Small intestine (tissue), 7 donors: ENCODE measurements at regions not wholly inside any gene's neighbourhood (a gene's known extent, or its start where the extent isn't known, plus 50 kb on each side); places are given as distances from the start of the nearest gene placed in this dataset.

Source experiments
- DNase-seq, 2 donors: peaks; one replicate each; pipeline versions ENCODE4 v3.0.0 to v3.0.0-alpha.2; 2013
- FAIRE-seq: peaks from 2 replicates; lab custom pipeline; 2012; peaks lifted over from hg19 to GRCh38; lab: Jason Lieb, UNC
- H3K27ac ChIP-seq, 3 donors: one replicate each; pipeline ENCODE4 v1.5.1; 2013; ENCODE audit warnings: low read length in 2 of 3, mild to moderate bottlenecking in 2 of 3, control low read depth in 1 of 3, inconsistent platforms in 1 of 3, low read depth in 1 of 3, moderate library complexity in 1 of 3
- H3K27me3 ChIP-seq, 3 donors: one replicate each; pipeline ENCODE4 v1.6.1; 2013; ENCODE audit warnings: low read length in 3 of 3, inconsistent platforms in 1 of 3; ENCODE audit not compliant: control insufficient read depth in 3 of 3, insufficient read depth in 3 of 3
- H3K36me3 ChIP-seq, 3 donors: one replicate each; pipeline ENCODE4 v1.6.1; 2013; ENCODE audit warnings: low read length in 3 of 3, inconsistent platforms in 1 of 3, low read depth in 1 of 3, mild to moderate bottlenecking in 1 of 3, moderate library complexity in 1 of 3; ENCODE audit not compliant: control insufficient read depth in 3 of 3, insufficient read depth in 2 of 3
- H3K4me1 ChIP-seq, 3 donors: one replicate each; pipeline ENCODE4 v1.6.1; 2013; ENCODE audit warnings: low read length in 2 of 3, inconsistent platforms in 1 of 3, low read depth in 1 of 3, mild to moderate bottlenecking in 1 of 3, moderate library complexity in 1 of 3; ENCODE audit not compliant: control insufficient read depth in 3 of 3, insufficient read depth in 2 of 3
- H3K4me3 ChIP-seq, 3 donors: one replicate each; pipeline ENCODE4 v1.5.1; 2013; ENCODE audit warnings: low read length in 3 of 3, control low read depth in 1 of 3, inconsistent platforms in 1 of 3, low read depth in 1 of 3, mild to moderate bottlenecking in 1 of 3, moderate library complexity in 1 of 3
- H3K9me3 ChIP-seq, 2 donors: one replicate each; pipeline ENCODE4 v1.6.1; 2013; ENCODE audit warnings: low read depth in 1 of 2, low read length in 1 of 2; ENCODE audit not compliant: control insufficient read depth in 2 of 2, insufficient read depth in 1 of 2
- WGBS, 3 donors: extraction: QIAGEN DNeasy Blood & Tissue Kit; methylation state at CpG; one replicate each; pipeline ENCODE4 v1.1.7; 2013; 5-methylcytosine and 5-hydroxymethylcytosine counted together
- donor health status: healthy with polysubstance abuse.
- donor health status: control.
- donor health status: control.
- donor health status: Bipolar disorder and iron deficiency.
- donor health status: healthy.

DNA sequence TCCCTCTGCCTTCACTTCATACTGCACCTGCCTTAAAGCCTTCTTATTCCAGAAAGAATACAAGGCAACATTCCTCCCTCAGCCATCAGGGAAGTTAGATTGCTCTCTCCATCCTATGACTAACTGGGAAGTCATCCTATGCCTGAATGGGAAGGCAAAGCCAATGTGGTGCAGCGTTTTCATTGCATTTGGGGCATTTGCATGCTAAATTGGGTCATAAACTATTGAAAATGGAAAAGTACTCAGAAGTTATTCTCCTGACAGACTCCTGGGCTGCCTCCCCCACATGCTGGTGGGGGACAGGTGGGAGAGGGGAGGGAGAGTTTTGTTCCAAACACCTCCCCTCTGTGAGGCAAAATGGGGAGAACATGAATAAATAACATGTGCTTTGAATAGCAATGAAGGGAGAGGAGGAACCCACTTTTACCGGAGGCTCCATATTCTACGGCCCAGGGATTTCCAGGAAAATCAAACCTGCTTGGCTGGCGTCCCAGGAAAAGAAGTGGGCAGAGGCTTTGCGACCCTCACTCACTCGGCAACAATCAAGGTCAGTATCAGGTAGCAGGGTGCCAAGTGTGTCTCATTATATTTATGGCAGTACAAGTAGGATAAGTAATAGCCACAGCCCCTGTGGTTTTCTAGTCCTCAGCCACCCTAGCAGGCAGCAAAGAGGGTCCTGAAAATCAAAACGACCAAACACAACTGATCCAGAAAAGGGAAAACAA, 84.1 kb downstream of the BOD1L2 start:
- Histone ChIP-seq H3K4me3 (no peak overlapping the region), H3K27me3 (peaks cover 0 to 2% (median 0%) of the 10 kb centered on the region in 3 donors), H3K4me1 (no peaks in the 10 kb centered on the region), H3K27ac (no peak overlapping the region), H3K36me3 (no peaks in the 10 kb centered on the region), H3K9me3 (no peaks in the 10 kb centered on the region)
- DNase-seq (no peak), FAIRE-seq (no peak)
- 59 to 66% (median 60%) methylated on average over 7 of the region's 7 CpGs for WGBS, 3 donors

DNA sequence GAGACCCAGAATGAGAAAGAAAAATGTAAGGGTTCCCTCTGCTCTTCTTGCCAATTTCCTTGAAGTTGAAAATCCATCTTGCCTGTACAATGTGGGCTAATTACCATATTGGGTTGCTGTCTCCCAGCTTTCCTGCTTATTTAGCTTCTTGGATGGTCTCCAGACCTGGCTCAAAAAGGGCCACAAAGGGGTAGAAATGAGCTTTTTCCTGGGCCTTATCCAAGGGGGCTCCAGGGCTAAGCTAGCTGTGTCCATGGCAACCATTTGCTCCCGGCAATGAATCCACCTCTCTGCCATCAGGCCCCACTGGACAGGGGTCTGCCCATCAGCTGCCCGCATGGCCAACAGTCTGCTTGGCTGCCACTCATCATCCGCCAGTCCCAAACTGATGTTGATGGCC, 85.0 kb downstream of the BOD1L2 start:
- Histone ChIP-seq H3K27ac (no peak overlapping the region), H3K4me3 (no peak overlapping the region), H3K27me3 (peaks cover 0 to 2% (median 0%) of the 10 kb centered on the region in 3 donors), H3K36me3 (no peaks in the 10 kb centered on the region), H3K4me1 (no peaks in the 10 kb centered on the region), H3K9me3 (no peaks in the 10 kb centered on the region)
- no peak for FAIRE-seq
- no peak for DNase-seq
- WGBS, 3 donors = 90 to 97% (median 93%) methylated on average over 3 of the region's 3 CpGs

- FAIRE-seq = no peak
- WGBS, 3 donors = 77 to 83% (median 79%) methylated on average over 9 of the region's 9 CpGs
These were observed 87.5 kb downstream of the BOD1L2 start for GRCh38 chr18:57234346-57234745.

GRCh38 chr18:57241869-57242268, 95.0 kb downstream of the BOD1L2 start:
- Histone ChIP-seq H3K27ac (no peak overlapping the region), H3K36me3 (no peaks in the 10 kb centered on the region), H3K4me3 (no peak overlapping the region), H3K9me3 (no peaks in the 10 kb centered on the region), H3K27me3 (no peaks in the 10 kb centered on the region), H3K4me1 (no peaks in the 10 kb centered on the region)
- DNase-seq = no peak
- FAIRE-seq = no peak
- 65 to 80% (median 76%) methylated on average over 3 of the region's 3 CpGs for WGBS, 3 donors

More at GRCh38 chr18:57234346-57234745, 87.5 kb downstream of the BOD1L2 start:
- H3K27ac ChIP-seq = no peak overlapping the region
- H3K36me3 ChIP-seq = no peaks in the 10 kb centered on the region
- DNase-seq = no peak
- H3K9me3 ChIP-seq = no peaks in the 10 kb centered on the region
- peaks cover 0 to 2% (median 0%) of the 10 kb centered on the region in 3 donors for H3K27me3 ChIP-seq
- H3K4me1 ChIP-seq = no peaks in the 10 kb centered on the region
- no peak overlapping the region for H3K4me3 ChIP-seq

GRCh38 chr18:57242285-57242684, 95.4 kb downstream of the BOD1L2 start:
- Histone ChIP-seq H3K36me3 (no peaks in the 10 kb centered on the region), H3K9me3 (no peaks in the 10 kb centered on the region), H3K4me1 (no peaks in the 10 kb centered on the region), H3K27me3 (no peaks in the 10 kb centered on the region), H3K27ac (no peak overlapping the region), H3K4me3 (no peak overlapping the region)
- DNase-seq = peak in 1 of 2 donors; percentile 36
- FAIRE-seq = no peak
- WGBS, 3 donors = 46 to 68% (median 60%) methylated on average over 2 of the region's 2 CpGs

- DNase-seq (no peak), FAIRE-seq (no peak)
- H3K27me3 ChIP-seq = no peaks in the 10 kb centered on the region
- H3K27ac ChIP-seq = no peak overlapping the region
- no peaks in the 10 kb centered on the region for H3K4me1 ChIP-seq
- WGBS, 3 donors = 66 to 89% (median 69%) methylated on average over 8 of the region's 8 CpGs
- no peaks in the 10 kb centered on the region for H3K9me3 ChIP-seq
- H3K36me3 ChIP-seq = no peaks in the 10 kb centered on the region
- no peak overlapping the region for H3K4me3 ChIP-seq
These were observed 96.8 kb downstream of the BOD1L2 start for GRCh38 chr18:57243624-57244179.

GRCh38 chr18:57249179-57249578, 102.3 kb downstream of the BOD1L2 start:
- Histone ChIP-seq H3K4me3 (no peak overlapping the region), H3K36me3 (no peaks in the 10 kb centered on the region), H3K27ac (no peak overlapping the region), H3K4me1 (no peaks in the 10 kb centered on the region), H3K27me3 (no peaks in the 10 kb centered on the region), H3K9me3 (no peaks in the 10 kb centered on the region)
- DNase-seq (no peak), FAIRE-seq (no peak)
- WGBS, 3 donors = 64 to 81% (median 74%) methylated on average over 7 of the region's 7 CpGs

DNA sequence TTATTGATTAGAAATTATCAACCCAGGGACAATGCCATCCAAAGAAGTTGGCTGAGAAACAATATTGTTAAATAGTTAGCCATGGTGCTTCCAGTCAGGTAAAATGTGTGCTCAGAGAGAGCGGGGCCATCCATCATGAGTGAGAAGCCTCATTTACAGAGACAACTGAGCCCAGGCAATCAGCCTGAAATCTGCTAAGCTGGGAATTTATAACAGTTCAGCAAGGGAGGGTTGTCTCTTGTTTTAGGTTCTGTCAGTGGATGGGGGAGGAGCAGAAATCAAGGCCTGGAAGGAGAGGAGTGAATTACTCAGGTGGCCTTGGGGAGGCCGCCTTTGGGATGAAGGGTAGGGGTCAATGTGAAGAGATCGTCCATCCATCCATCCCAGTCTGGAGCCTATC, 102.5 kb upstream of the ST8SIA3 start:
- FAIRE-seq (no peak), DNase-seq (no peak)
- Histone ChIP-seq H3K4me1 (no peaks in the 10 kb centered on the region), H3K4me3 (no peak overlapping the region), H3K9me3 (no peaks in the 10 kb centered on the region), H3K36me3 (no peaks in the 10 kb centered on the region), H3K27me3 (no peaks in the 10 kb centered on the region), H3K27ac (no peak overlapping the region)
- WGBS, 3 donors = 87 to 97% (median 95%) methylated on average over 3 of the region's 3 CpGs
